ENCODE measurements at regions not wholly inside any gene's neighbourhood (a gene's known extent, or its start where the extent isn't known, plus 50 kb on each side); places are given as distances from the start of the nearest gene placed in this dataset.

DNA sequence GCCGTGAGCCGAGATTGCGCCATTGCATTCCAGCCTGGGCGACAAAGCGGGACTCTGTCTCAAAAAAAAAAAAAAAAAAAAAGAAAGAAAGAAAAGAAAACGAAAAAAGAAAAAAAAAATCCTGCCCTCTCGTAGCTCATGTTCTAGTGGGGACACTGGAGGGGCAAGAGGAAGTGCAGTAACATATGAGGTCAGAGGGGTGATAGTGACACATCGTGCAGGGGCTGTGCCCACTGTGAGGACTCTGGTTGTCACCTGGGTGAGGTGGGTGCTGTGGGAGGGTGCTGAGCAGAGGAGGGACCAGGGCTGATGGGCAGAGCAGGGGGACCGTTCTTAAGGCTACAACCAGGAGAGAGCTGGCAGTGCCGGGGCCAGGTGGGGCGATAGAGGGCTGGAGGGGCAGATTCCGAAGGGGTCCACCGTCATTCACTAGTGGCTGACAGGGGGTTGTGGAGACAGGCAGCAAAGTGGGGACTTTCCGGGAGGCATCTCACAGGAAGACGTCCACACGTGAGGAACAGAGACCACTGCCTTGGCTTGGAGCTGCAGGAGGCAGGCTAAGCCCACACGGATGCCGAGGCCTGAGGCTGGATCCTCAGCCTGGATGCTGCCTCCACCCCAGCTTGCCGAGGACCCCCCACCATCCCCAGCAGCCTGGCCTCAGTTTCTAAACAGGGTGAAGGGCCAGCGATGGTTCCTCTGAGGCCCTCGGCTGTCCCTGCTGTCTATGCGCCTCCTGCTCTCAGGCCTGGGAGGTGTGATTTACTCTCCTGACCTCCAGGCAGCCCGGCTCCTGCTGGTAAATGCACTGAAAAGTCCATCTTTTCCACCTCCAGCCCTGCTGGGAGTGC lies 154.3 kb upstream of the IQSEC1 start:
- H3K27me3 Mint-ChIP-seq (ENCODE audit: insufficient read depth, low read depth, poor library complexity) = peaks cover 4% of the 10 kb centered on the region
- DNase-seq (ENCODE audit: low spot score) (no peak), ATAC-seq (no peak)
- Histone ChIP-seq H3K27me3 (ENCODE audit: insufficient read depth) (no peaks in the 10 kb centered on the region), H3K79me2 (replicated peaks; ENCODE audit: insufficient read depth) (no peaks in the 10 kb centered on the region), H3K9me2 (ENCODE audit: insufficient read depth) (no peaks in the 10 kb centered on the region), H3F3A (replicated peaks; ENCODE audit: low read depth) (no peaks in the 10 kb centered on the region), H3K4me2 (no peak overlapping the region), H3K27ac (ENCODE audit: low read depth) (no peak overlapping the region), H3K36me3 (ENCODE audit: insufficient read depth) (no peaks in the 10 kb centered on the region), H2AFZ (no peak overlapping the region), H3K4me1 (ENCODE audit: insufficient read depth) (no peaks in the 10 kb centered on the region), H3K4me3 (no peak overlapping the region), H4K20me1 (replicated peaks; ENCODE audit: insufficient read depth) (no peaks in the 10 kb centered on the region; the same call in 1 of the 2 replicates)
- TF ChIP-seq ZNF331 (CRISPR knock-in tag; IDR thresholded peaks at IDR 0.05; ENCODE audit: low read depth) (no peak), NANOG (IDR thresholded peaks at IDR 0.05; ENCODE audit: borderline replicate concordance) (no peak), CREB1 (CRISPR knock-in tag; IDR thresholded peaks at IDR 0.05; ENCODE audit: low read depth) (no peak)
- TF ChIP-seq, protein P1, sequence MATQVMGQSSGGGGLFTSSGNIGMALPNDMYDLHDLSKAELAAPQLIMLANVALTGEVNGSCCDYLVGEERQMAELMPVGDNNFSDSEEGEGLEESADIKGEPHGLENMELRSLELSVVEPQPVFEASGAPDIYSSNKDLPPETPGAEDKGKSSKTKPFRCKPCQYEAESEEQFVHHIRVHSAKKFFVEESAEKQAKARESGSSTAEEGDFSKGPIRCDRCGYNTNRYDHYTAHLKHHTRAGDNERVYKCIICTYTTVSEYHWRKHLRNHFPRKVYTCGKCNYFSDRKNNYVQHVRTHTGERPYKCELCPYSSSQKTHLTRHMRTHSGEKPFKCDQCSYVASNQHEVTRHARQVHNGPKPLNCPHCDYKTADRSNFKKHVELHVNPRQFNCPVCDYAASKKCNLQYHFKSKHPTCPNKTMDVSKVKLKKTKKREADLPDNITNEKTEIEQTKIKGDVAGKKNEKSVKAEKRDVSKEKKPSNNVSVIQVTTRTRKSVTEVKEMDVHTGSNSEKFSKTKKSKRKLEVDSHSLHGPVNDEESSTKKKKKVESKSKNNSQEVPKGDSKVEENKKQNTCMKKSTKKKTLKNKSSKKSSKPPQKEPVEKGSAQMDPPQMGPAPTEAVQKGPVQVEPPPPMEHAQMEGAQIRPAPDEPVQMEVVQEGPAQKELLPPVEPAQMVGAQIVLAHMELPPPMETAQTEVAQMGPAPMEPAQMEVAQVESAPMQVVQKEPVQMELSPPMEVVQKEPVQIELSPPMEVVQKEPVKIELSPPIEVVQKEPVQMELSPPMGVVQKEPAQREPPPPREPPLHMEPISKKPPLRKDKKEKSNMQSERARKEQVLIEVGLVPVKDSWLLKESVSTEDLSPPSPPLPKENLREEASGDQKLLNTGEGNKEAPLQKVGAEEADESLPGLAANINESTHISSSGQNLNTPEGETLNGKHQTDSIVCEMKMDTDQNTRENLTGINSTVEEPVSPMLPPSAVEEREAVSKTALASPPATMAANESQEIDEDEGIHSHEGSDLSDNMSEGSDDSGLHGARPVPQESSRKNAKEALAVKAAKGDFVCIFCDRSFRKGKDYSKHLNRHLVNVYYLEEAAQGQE (IDR thresholded peaks at IDR 0.05; ENCODE audit: unreplicated experiment) = no peak
- no peak overlapping the region for H3K4me3 Mint-ChIP-seq
- peaks cover 10% of the 10 kb centered on the region for H3K4me1 Mint-ChIP-seq
- H3K36me3 Mint-ChIP-seq (ENCODE audit: low read depth) = no peaks in the 10 kb centered on the region
- H3K9me3 Mint-ChIP-seq = no peaks in the 10 kb centered on the region
- H3K27ac Mint-ChIP-seq = 0 out of 2 replicates have a peak overlapping the region, but pooled peaks have one; percentile 62

DNA sequence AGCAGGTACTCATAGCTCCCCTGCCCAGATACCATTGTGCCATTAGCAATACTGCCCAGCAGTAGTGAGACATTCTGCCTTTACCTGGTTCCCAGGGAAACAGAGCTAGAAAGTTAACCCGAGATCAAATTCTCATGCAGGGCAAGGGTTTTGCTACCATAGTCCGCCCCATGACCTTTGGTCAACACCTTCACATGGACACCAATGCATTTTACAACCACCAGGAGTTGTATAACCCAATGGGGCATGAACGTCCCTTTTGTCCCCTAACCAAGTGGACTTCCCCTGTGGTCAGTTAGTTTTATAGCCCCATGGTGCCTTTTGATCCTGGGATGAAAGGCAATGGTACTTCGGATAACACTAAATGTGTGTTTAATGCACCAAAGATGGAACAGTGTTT lies 151.7 kb upstream of the IQSEC1 start:
- no peaks in the 10 kb centered on the region for H3K9me2 ChIP-seq (ENCODE audit: insufficient read depth)
- Mint-ChIP-seq H3K4me3 (no peak overlapping the region), H3K27me3 (ENCODE audit: insufficient read depth, low read depth, poor library complexity) (peaks cover 4% of the 10 kb centered on the region), H3K4me1 (peaks cover 16% of the 10 kb centered on the region), H3K9me3 (no peaks in the 10 kb centered on the region), H3K36me3 (ENCODE audit: low read depth) (no peaks in the 10 kb centered on the region), H3K27ac (no peak overlapping the region)
- no peaks in the 10 kb centered on the region; the same call in 1 of the 2 replicates for H4K20me1 ChIP-seq (replicated peaks; ENCODE audit: insufficient read depth)
- H3K79me2 ChIP-seq (replicated peaks; ENCODE audit: insufficient read depth) = no peaks in the 10 kb centered on the region
- no peak overlapping the region for H3K4me3 ChIP-seq
- H3K4me1 ChIP-seq (ENCODE audit: insufficient read depth) = no peaks in the 10 kb centered on the region
- no peak overlapping the region for H3K27ac ChIP-seq (ENCODE audit: low read depth)
- H3K27me3 ChIP-seq (ENCODE audit: insufficient read depth) = no peaks in the 10 kb centered on the region
- H3K4me2 ChIP-seq = no peak overlapping the region
- H3K36me3 ChIP-seq (ENCODE audit: insufficient read depth) = no peaks in the 10 kb centered on the region
- no peak for ATAC-seq
- TF ChIP-seq NANOG (IDR thresholded peaks at IDR 0.05; ENCODE audit: borderline replicate concordance) = no peak
- no peak for TF ChIP-seq CREB1 (CRISPR knock-in tag; IDR thresholded peaks at IDR 0.05; ENCODE audit: low read depth)
- TF ChIP-seq, protein P2, sequence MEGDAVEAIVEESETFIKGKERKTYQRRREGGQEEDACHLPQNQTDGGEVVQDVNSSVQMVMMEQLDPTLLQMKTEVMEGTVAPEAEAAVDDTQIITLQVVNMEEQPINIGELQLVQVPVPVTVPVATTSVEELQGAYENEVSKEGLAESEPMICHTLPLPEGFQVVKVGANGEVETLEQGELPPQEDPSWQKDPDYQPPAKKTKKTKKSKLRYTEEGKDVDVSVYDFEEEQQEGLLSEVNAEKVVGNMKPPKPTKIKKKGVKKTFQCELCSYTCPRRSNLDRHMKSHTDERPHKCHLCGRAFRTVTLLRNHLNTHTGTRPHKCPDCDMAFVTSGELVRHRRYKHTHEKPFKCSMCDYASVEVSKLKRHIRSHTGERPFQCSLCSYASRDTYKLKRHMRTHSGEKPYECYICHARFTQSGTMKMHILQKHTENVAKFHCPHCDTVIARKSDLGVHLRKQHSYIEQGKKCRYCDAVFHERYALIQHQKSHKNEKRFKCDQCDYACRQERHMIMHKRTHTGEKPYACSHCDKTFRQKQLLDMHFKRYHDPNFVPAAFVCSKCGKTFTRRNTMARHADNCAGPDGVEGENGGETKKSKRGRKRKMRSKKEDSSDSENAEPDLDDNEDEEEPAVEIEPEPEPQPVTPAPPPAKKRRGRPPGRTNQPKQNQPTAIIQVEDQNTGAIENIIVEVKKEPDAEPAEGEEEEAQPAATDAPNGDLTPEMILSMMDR (conservative IDR thresholded peaks at IDR 0.05; ENCODE audit: low read depth in 2 of 2) = no peak
- no peak for TF ChIP-seq STAT1 (IDR thresholded peaks at IDR 0.05; ENCODE audit: unreplicated experiment)
- TF ChIP-seq, protein P3, sequence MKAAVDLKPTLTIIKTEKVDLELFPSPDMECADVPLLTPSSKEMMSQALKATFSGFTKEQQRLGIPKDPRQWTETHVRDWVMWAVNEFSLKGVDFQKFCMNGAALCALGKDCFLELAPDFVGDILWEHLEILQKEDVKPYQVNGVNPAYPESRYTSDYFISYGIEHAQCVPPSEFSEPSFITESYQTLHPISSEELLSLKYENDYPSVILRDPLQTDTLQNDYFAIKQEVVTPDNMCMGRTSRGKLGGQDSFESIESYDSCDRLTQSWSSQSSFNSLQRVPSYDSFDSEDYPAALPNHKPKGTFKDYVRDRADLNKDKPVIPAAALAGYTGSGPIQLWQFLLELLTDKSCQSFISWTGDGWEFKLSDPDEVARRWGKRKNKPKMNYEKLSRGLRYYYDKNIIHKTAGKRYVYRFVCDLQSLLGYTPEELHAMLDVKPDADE (IDR thresholded peaks at IDR 0.05) = no peak
- no peak for TF ChIP-seq ZNF331 (CRISPR knock-in tag; IDR thresholded peaks at IDR 0.05; ENCODE audit: low read depth)
- DNase-seq (ENCODE audit: low spot score) = no peak
- H2AFZ ChIP-seq = no peak overlapping the region
- no peaks in the 10 kb centered on the region for H3F3A ChIP-seq (replicated peaks; ENCODE audit: low read depth)
